ENCODE measurements at regions not wholly inside any gene's neighbourhood (a gene's known extent, or its start where the extent isn't known, plus 50 kb on each side); places are given as distances from the start of the nearest gene placed in this dataset.
"Not testable (repeated sequence)": the region's sequence is repeated elsewhere in the genome, so short reads cannot be mapped to it uniquely, and the experiment has no call there.

DNA sequence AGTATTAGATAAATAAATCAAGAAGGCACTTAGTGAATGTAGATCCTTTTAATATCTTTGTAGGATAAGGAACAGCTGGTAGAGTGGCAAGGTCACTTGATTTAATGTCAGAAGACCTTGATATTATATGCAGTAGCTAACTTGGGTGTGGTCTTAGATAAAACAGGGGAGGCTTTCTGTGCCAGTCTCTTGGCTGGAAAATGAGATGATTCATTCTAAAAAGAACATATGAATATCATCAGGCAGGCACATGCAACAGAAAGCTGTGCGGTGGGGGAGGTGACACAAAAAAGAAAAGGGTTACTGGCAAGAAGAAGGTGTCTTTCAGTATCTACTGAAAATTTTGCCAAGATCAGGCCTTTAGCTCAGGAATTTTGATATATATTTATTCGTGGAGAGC is 931.7 kb upstream of the CELF4 start:
- FAIRE-seq (no peak), DNase-seq (ENCODE audit: low spot score) (no peak)

DNA sequence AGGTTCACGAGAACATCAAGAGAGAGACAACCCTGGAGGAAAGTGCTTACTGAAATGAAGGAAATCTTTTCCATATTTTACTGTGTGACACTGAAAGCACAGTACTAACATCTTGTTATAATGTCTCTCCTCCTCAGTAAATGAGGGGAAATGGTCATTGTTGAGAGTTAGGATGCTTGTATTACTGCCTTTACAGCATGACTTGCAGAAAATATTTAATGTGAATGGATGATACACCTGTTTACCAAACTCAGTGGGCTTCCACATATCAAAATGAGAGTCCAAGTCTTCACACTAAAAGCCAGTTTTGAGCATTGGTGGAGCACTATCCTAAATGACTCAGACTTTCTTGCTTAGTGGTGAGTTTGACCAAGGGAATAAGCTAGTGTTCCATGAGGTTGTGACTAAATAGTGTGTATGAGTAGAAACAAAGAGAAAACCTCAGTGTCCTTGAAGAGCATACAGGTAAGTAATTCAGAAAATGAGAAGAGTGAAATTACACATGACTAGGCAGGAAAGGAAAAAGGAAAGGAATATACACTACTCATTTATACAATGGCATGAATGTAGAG is 930.7 kb upstream of the CELF4 start:
- no peak for DNase-seq (ENCODE audit: low spot score)
- FAIRE-seq: no peak

DNA sequence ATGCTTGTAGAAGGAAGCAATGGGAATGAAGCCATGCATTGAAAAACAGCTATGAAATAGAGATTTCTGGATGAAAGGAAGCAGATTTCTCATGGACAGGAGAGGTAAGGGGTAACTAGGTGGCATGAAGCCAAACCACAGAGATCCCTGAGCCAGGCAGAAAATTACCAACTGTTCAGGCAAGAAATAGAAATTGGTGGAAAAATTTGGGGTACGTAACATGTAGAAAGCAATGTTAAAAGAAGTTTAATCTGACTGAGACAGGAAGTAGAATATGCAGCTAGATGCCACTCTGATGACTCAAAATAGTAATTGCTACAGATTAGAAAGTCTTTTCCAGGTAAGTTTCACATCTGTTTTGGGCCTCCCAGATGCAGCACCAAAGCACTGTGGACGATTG is 928.5 kb upstream of the CELF4 start:
- FAIRE-seq (no peak), DNase-seq (ENCODE audit: low spot score) (peak; percentile 20)

DNA sequence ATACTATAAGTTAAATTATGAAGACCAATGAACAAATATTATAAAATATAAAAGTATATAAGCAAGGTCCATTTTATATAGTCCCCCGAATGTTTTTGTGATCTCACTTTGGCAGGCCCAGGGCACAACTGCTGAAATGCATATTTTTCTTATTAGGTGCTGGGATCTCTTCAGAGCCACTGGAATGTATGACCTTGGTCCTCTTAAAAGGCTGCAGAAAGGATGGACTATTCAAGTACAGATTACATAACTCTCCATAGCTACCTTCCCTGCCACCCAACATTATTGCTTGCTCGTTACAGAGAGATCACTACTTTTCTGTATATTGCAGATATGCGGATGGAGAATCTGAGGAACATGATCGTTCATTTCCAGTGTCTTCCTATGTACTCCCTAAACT is 925.6 kb upstream of the CELF4 start:
- no peak for FAIRE-seq
- no peak for DNase-seq (ENCODE audit: low spot score)

DNA sequence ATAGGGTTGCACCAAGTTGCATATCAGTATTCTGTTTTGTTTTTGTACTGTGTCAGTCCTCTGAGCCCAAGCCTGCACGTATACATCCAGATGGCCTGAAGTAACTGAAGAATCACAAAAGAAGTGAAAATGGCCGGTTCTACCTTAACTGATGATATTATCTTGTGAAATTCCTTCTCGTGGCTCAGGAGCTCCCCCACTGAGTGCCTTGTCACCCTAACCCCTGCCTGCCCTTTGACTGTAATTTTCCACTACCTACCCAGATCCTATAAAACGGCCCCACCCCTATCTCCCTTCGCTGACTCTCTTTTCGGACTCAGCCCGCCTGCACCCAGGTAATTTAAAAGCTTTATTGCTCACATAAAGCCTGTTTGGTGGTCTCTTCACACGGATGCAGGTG is 924.1 kb upstream of the CELF4 start:
- FAIRE-seq; DNase-seq (ENCODE audit: low spot score): not testable (repeated sequence)

DNA sequence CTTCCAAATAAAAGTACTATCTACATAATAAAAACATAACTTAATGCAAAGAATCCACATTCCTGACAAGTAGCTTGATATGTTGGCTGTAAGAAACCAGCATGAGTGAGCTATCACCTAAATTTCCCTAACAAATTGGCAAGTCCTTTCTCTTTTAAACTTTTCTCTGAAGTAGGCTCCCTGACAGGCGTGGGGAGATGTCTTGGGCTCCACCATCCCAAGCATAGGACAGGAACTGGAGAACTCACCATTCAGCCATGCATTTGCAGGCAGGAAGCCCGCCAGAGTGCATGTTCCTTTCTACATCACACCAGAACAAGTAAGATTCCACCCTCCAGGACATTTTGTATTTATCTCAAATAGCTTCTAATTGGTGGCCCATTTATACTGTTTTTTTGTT is 921.9 kb upstream of the CELF4 start:
- FAIRE-seq: no peak

DNA sequence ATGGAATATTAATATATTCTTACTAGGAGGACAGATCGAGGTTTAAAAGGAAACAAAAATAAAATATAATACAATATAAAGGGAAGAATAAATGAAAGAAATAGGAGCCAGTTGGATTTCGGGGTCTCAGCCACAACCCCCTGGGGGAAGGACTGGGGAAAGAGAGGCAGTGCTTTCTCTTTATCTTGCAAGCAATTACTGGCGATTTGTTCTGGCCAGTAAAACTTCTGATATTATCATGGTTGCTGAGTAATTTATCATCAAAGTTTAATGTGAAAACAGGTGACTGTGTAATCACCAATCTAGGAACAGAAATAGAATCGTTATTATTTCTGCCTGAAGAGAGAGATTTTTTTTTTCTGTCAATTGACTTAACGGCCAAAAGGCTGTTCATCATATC is 917.7 kb upstream of the CELF4 start:
- FAIRE-seq: no peak

More for the DNA sequence above, 921.9 kb upstream of the CELF4 start:
- DNase-seq (ENCODE audit: low spot score): no peak

DNA sequence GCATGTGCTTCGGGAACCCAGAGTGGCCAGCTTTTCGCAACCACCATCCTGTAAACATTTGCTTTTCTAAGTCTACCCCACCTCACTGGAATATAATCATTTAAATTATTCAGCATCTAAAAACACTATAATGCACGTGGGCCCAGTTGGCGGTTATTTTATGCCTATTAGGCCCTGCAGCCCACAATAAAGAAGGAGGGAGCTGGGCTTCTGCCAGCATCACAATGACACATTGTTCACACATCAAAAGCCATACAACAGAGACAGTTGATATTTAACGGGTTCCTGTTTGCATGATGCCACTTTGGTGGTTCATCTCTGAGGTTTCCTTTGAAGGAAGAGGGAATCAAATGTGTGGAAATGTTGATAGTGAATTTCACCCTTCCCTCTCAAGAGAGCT is 916.0 kb upstream of the CELF4 start:
- no peak for FAIRE-seq

More for the DNA sequence above, 917.7 kb upstream of the CELF4 start:
- DNase-seq (ENCODE audit: low spot score): no peak

DNA sequence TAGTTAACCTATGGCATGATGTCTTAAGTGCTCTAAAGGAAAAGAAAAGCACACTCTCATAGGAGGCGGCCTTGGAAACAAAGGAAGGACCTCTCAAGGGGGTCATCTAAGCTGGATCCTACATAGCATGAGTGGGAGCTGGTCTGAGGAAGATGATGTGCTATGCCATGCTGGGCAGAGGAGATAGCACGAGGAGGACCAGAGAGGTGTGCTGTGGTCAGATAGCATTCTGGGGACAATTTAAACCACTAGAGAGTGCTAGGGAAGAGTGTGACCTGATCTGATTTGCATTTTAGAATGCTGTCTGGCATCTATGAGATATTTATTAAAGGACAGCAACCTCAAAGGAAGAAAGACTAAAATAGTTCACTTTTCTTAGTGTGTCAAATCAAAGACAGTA is 910.1 kb upstream of the CELF4 start:
- DNase-seq (ENCODE audit: low spot score): no peak
- FAIRE-seq: no peak

More for the DNA sequence above, 916.0 kb upstream of the CELF4 start:
- DNase-seq (ENCODE audit: low spot score): no peak

DNA sequence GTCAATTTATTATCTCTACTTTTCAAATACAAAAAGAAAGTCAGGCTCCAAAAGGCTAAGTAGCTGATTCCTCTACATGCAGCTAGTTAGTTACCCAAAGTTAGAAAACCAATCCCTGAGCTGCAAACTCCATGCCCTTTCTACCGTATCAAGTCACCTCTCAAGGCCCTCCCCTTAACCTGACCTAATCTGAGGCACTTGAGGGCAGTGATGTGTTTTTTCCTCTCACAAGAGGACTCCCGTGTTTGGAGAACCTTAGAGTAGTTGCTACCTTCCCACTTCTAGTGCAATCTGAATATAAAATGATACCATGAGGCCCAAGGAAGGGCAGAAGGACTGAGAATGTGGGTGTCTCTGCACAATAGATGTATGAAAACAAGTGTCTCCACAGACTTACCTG is 907.9 kb upstream of the CELF4 start:
- DNase-seq (ENCODE audit: low spot score) (no peak), FAIRE-seq (no peak)

DNA sequence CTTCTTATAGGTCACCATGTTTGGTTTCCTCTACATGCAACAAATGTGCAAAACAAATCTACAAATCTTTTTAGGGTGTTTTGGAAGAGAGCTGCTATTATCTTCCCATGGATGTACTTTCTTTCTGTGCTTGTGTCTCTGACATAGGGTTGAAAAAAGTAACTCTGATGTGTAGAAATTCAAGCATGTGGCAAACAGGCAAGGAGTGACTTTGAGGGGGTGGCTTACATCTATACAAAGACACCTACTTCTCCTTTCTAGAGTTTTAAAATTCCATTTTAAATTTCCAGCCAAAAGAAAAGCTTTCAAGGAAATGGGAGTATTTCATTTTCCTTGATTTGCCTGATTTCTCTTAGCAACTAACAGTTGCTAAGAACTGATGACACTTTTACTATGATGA is 904.8 kb upstream of the CELF4 start:
- FAIRE-seq (no peak), DNase-seq (ENCODE audit: low spot score) (no peak)

DNA sequence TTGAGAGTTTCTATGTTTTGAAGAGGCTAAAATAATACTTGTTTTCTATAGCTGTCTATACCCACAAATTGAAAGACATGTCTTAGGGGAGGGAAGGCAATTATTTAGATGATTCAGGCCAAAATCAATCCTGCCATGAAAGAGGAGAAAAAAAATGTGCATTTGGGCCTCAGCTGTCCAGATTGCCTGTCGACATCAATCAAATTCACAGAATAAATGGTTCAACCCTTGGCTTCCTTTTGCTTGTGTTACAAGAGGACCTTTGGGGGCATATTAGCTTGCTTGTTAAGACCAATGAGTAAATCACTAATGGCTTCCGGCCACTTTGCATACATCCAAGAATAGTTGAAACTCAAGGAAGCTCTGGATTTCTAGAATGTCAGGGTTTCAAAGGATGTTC is 900.8 kb upstream of the CELF4 start:
- no peak for FAIRE-seq
- no peak for DNase-seq (ENCODE audit: low spot score)

DNA sequence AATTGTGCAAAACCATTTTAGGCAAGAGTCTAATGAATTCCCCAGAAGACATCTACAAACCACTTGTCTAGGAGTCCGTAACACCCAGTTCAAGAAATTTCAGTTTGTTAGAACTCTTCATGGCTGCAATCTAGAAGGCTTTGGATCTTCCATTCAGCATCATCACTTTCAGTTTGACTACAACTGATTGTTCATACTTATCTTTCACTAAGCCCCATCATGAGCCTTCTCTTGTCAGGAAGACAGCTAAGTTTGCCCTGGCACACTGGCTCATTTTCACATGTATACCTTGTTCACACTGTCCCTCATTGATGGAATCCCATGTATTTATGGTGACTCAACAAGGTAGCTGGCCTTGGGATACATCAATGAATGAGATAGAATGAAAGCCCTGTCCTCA is 898.4 kb upstream of the CELF4 start:
- no peak for FAIRE-seq
- DNase-seq (ENCODE audit: low spot score): no peak

DNA sequence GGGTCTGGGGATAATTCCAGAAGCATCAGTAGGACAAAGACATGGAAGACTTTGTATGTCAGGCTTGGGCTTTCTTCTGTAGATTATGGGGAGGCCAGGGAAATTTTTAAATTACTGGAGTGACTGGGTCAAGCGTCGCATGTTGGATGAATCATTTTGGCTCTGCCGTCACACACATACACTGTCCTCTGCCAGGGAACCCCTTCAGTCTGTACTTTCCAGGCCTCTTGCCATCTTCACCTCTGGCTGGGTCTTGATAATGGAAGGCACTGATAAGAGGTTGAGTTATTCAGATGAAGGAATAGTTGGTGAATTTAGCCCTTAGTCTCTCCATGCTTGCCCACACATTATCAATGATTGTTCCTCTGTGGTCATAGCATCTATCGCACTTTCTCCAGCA is 895.1 kb upstream of the CELF4 start:
- no peak for DNase-seq (ENCODE audit: low spot score)
- FAIRE-seq: no peak

DNA sequence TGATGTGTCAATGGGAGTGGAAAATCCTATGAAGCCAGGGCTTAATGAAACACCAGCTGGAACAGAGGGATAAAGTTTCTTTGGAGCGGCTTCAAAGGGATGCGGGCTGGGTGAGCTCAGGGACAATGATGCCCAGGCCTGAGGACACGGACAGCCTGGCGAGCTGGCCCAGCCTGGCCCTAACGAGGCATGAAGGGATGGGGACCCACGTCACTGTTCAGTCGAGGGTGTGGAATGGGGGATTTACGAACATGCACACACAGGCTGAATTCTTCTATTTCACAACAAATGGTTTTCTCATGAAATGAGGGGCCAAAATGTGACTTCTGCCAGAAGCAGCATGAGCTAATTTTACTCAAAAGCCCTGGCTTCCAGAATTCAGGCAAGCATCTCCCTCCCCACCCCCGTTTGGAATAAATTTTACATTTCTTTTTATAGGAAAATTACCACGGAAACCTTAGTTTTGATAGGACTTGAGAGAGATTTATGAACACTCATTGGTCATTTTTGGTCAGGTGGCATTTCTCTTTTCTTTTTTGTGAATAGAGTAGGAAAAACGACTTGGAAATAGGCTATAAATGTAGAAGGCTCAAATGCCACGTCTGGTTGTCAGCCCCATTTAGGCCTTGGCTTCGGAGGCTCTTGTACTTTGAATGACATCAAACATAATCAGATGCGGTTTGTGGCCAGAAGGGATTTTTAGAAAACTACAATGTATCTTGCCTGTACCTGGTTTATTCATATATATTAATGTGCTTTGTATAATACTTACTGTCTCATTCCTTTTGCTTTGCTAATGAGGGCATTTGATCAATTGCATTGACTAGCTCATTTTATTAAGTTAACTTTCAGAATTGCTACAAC is 893.8 kb upstream of the CELF4 start:
- DNase-seq (ENCODE audit: low spot score) (no peak), FAIRE-seq (no peak)

DNA sequence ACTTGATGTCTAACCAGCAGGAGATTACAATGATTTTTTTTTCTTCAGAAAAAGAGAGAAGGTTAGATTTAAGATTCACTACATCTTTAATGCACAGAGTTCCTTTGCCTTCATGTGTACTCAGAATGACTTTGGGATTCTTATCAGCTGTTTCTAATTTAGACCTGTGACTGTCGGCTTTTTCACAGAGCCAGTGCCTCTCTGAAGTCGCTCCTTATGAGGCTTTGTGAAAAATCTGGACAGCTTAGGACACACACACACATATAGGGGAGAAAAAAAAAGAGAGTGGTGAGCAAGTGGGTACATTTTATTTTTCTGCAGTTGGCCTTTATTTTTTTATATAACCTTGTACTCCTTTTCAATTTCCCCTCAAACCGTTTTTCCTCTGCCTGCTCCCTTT is 893.1 kb upstream of the CELF4 start:
- FAIRE-seq (no peak), DNase-seq (ENCODE audit: low spot score) (no peak)

DNA sequence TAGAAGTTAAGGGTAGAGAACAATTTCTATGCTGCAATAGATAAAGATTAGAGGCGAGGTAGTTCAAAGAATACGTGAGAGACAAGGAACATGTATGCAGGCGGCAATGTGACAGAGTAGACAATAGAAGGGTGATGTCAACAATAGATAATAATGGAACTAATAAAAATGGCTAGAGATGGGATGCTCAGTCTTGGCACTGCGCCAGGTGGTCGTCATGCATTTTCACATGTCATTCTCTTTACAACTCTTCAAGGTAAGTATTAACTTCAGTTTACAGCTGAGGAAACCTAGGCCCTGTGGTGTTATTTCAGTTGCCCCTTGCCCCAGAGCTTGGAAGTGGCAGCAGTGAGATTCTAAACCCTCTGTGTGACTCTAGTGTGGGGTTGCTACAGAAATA is 890.7 kb upstream of the CELF4 start:
- no peak for DNase-seq (ENCODE audit: low spot score)
- FAIRE-seq: no peak

DNA sequence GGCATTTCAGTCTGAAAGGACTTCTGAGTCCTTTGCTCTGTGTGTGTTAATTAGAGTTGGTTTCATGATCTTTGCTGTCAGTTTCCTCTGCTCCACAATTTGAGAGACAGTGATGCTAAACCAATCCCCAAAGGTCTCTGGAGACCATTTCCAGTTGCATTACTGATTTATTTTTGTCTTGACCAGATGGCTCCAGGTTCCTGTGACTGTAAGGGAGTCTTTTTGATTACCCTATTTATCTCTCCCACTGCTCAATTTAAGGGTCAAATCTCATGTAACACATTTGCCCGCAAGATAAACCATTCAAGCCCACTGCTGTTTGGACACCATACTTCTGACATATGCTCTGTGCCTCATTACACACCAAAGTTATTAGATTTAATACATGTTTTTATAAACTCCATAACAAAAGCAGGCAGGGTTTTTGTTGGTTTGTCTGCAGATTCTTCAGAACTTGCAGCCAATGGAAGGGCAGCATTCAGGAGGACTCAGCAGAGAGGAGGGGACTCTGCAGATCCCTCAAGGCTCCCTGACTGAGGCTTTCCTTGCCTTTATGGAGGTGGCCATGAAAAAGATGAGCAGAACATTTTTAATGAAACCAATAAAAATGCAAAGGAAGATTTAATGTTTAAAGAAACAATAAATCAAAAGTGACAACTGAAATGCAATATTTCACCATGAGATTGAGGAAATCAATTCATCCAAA is 889.3 kb upstream of the CELF4 start:
- FAIRE-seq (no peak), DNase-seq (ENCODE audit: low spot score) (no peak)

DNA sequence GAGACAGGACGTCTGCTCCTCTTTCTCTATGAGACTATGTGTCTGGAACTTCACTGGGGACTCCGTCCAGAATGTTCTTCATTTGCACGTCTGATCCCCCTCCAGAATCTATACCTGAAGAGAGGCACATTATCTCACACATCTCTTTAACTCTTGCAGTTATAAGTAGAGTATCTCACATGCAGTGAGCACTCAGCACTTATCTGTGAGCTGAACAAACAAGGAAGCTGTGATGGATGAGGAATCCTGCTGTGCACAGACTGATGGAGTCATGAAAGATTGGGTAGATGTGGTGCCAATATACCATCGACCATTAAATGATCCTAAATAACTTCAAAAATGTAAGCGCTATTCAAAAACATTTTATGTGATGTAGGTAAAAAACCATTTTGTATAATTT is 888.3 kb upstream of the CELF4 start:
- FAIRE-seq: no peak
- DNase-seq (ENCODE audit: low spot score): no peak

DNA sequence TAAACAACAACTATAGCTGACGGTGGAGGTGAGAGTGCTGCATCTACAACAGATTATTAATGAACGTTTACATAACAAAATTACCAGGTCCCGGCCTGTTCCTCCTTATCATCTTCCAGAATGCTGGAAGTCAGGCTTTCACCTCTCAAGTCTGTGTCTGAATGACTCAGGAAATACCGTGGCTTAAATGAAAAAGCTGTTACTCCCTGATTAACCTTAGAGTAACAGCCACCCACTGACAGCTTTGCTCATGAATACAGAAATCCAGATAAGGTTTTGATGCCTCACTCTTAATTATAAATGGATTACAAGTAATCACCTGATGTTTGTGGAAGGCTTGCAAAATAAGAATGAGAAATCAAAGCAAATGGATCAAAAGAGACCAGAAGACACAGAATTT is 885.3 kb upstream of the CELF4 start:
- DNase-seq (ENCODE audit: low spot score) (no peak), FAIRE-seq (no peak)

DNA sequence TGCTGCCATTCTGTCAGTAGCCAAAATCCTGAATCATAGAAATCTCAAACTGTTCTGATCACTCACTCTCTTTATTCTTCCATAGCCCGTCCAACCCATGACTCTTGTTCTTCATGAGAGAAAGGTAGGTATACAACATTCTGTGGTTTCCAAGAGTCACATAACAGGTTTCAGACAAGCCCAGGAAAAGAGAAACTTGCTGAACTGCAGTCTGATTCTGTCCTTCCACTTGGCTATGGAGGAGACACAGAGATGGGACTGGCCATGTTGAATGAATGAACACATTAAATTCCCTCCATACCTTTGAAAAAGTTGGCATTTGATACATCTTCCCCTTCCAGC is 880.2 kb upstream of the CELF4 start:
- FAIRE-seq (no peak), DNase-seq (ENCODE audit: low spot score) (no peak)

DNA sequence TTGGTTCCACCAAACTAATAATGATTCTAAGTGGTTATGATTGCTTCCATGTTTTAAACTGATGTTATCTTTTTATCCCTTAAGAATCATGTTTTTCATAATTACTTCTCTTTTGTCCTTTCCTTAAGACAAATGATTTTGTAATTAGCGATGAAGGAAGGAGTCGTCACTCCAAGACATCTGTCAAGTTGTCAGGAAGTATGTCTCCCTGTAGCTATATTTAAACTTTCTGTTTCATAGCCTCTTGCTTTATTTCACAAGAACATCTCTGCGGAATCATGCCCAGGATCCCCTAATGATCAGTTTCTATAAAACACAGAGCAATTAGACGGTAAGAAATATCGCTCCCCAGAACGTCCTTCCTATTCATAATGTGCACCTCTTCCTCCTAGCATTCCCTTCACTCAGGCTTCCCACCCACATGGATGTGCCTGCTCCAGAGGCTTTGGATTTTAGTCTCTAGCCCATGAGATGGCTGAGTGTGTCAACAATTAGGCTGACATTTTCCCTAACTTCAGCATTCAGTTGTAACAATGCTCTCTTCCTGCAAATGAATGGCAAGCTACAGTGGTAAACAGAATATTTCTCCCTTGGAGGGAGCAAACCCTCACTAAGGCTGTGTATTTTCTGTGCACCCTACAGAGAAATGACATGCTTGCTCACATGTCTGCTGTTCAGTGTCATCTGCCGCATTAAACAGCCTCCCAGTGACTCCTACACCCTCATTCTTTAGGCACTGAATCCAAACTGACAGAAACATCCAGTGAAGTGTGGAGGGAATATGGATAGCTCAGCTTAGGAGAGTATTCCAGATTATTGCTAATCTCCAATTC is 879.6 kb upstream of the CELF4 start:
- DNase-seq (ENCODE audit: low spot score) (no peak), FAIRE-seq (no peak)
